ENCODE measurements at regions not wholly inside any gene's neighbourhood (a gene's known extent, or its start where the extent isn't known, plus 50 kb on each side); places are given as distances from the start of the nearest gene placed in this dataset.
"Not testable (repeated sequence)": the region's sequence is repeated elsewhere in the genome, so short reads cannot be mapped to it uniquely, and the experiment has no call there.

GRCh38 chr13:76600081-76600480, 286.1 kb downstream of the KCTD12 start:
- no peak for DNase-seq

GRCh38 chr13:76597868-76598267, 288.3 kb downstream of the KCTD12 start:
- no peak for DNase-seq

- DNase-seq, result no peak
Observed at GRCh38 chr13:76596216-76596615, 290.0 kb downstream of the KCTD12 start.

- DNase-seq, result no peak
Observed at GRCh38 chr13:76594435-76594834, 291.8 kb downstream of the KCTD12 start.

GRCh38 chr13:76586842-76587241, 299.4 kb downstream of the KCTD12 start:
- DNase-seq, result no peak

- DNase-seq, result no peak
Observed at GRCh38 chr13:76579701-76580100, 306.5 kb downstream of the KCTD12 start.

- not testable (repeated sequence) for DNase-seq
Observed at GRCh38 chr13:76575634-76576033, 310.6 kb downstream of the KCTD12 start.

GRCh38 chr13:76570510-76570971, 315.7 kb downstream of the KCTD12 start:
- DNase-seq, result no peak

- no peak for DNase-seq
Observed at GRCh38 chr13:76556627-76557026, 329.6 kb downstream of the KCTD12 start.

GRCh38 chr13:76552807-76553206, 333.4 kb downstream of the KCTD12 start:
- DNase-seq, result no peak

- no peak for DNase-seq
Observed at GRCh38 chr13:76552041-76552772, 334.0 kb downstream of the KCTD12 start.

- DNase-seq, result no peak
Observed at GRCh38 chr13:76542176-76542575, 344.0 kb downstream of the KCTD12 start.

GRCh38 chr13:76538004-76538403, 348.2 kb downstream of the KCTD12 start:
- DNase-seq, result no peak

GRCh38 chr13:76533251-76533650, 353.0 kb downstream of the KCTD12 start:
- DNase-seq, result no peak

GRCh38 chr13:76527041-76527440, 359.2 kb downstream of the KCTD12 start:
- DNase-seq, result no peak

- DNase-seq, result no peak
Observed at GRCh38 chr13:76523740-76524340, 362.4 kb downstream of the KCTD12 start.

GRCh38 chr13:76522083-76522755, 364.0 kb downstream of the KCTD12 start:
- DNase-seq, result no peak

GRCh38 chr13:76519685-76520084, 366.5 kb downstream of the KCTD12 start:
- no peak for DNase-seq

GRCh38 chr13:76516586-76516985, 369.6 kb downstream of the KCTD12 start:
- no peak for DNase-seq

- DNase-seq, result no peak
Observed at GRCh38 chr13:76516013-76516412, 370.2 kb downstream of the KCTD12 start.

GRCh38 chr13:76512721-76513145, 373.5 kb downstream of the KCTD12 start:
- DNase-seq, result no peak

- no peak for DNase-seq
Observed at GRCh38 chr13:76505437-76505836, 380.8 kb downstream of the KCTD12 start.

GRCh38 chr13:76503766-76504165, 382.4 kb downstream of the KCTD12 start:
- DNase-seq, result no peak

- no peak for DNase-seq
Observed at GRCh38 chr13:76503291-76503690, 382.9 kb downstream of the KCTD12 start.

Data from activated CD4-positive, alpha-beta T cell treated with anti-CD3 and anti-CD28 coated beads, Interleukin-10, Interleukin-2, amounts not matched to agents 100 ng/mL and 50 ng/mL, durations not matched to agents 16 hours and 8 hours (primary cell).